ENCODE measurements at regions not wholly inside any gene's neighbourhood (a gene's known extent, or its start where the extent isn't known, plus 50 kb on each side); places are given as distances from the start of the nearest gene placed in this dataset.

- DNase-seq, result no peak
- peaks cover 5 to 98% (median 7%) of the 10 kb centered on the region in 4 donors for H3K27me3 ChIP-seq
- TF ChIP-seq CTCF (IDR thresholded peaks at IDR 0.05), result no peak
- no peak for TF ChIP-seq POLR2A (IDR thresholded peaks at IDR 0.05)
These were observed 133.5 kb upstream of the LPCAT1 start for GRCh38 chr5:1657161-1657741.

GRCh38 chr5:1656271-1656975 is 132.7 kb upstream of the LPCAT1 start:
- no peak for TF ChIP-seq CTCF (IDR thresholded peaks at IDR 0.05)
- no peak for TF ChIP-seq POLR2A (IDR thresholded peaks at IDR 0.05)
- H3K4me3 ChIP-seq, result no peak overlapping the region
- intact Hi-C loops (cut with DNase I), result no loop called here
- no peak for DNase-seq
- peaks cover 5 to 98% (median 7%) of the 10 kb centered on the region in 4 donors for H3K27me3 ChIP-seq
- no peak overlapping the region for H3K27ac ChIP-seq
- H3K4me1 ChIP-seq, result peaks cover 3 to 20% (median 3%) of the 10 kb centered on the region in 3 donors
- no peaks in the 10 kb centered on the region for H3K9me3 ChIP-seq
- whole genome bisulfite sequencing, 2 donors, result 77 to 80% methylated on average over 10 to 12 of the region's 17 CpGs
- no peaks in the 10 kb centered on the region for H3K36me3 ChIP-seq

More at GRCh38 chr5:1657161-1657741, 133.5 kb upstream of the LPCAT1 start:
- WGBS, 2 donors, result 62 to 68% methylated on average over 10 to 16 of the region's 16 CpGs
- peaks cover 3 to 20% (median 3%) of the 10 kb centered on the region in 3 donors for H3K4me1 ChIP-seq
- H3K9me3 ChIP-seq, result no peaks in the 10 kb centered on the region
- no peaks in the 10 kb centered on the region for H3K36me3 ChIP-seq
- no peak overlapping the region for H3K27ac ChIP-seq
- H3K4me3 ChIP-seq, result no peak overlapping the region
- intact Hi-C loops (cut with DNase I), result no loop called here

GRCh38 chr5:1655496-1656270 is 131.9 kb upstream of the LPCAT1 start:
- Histone ChIP-seq H3K4me3 (no peak overlapping the region), H3K4me1 (peaks cover 3 to 20% (median 3%) of the 10 kb centered on the region in 3 donors), H3K9me3 (no peaks in the 10 kb centered on the region), H3K27me3 (peaks cover 5 to 99% (median 7%) of the 10 kb centered on the region in 4 donors), H3K36me3 (no peaks in the 10 kb centered on the region), H3K27ac (no peak overlapping the region)
- intact Hi-C loops (cut with DNase I), result no loop called here
- DNase-seq, result no peak
- 86 to 89% methylated on average over 8 to 17 of the region's 27 CpGs for WGBS, 2 donors
- TF ChIP-seq CTCF (IDR thresholded peaks at IDR 0.05), result no peak
- no peak for TF ChIP-seq POLR2A (IDR thresholded peaks at IDR 0.05)

GRCh38 chr5:1654786-1655495 is 131.2 kb upstream of the LPCAT1 start:
- no peak overlapping the region for H3K27ac ChIP-seq
- peaks cover 5 to 98% (median 9%) of the 10 kb centered on the region in 4 donors for H3K27me3 ChIP-seq
- intact Hi-C loops (cut with DNase I), result no loop called here
- H3K9me3 ChIP-seq, result no peaks in the 10 kb centered on the region
- H3K4me3 ChIP-seq, result no peak overlapping the region
- no peak for DNase-seq
- no peaks in the 10 kb centered on the region for H3K36me3 ChIP-seq
- 68% methylated on average over 3 of the region's 13 CpGs; no CpG with 5 or more reads in 1 of the 2 donors for WGBS, 2 donors
- peaks cover 3 to 20% (median 3%) of the 10 kb centered on the region in 3 donors for H3K4me1 ChIP-seq
- no peak for TF ChIP-seq POLR2A (IDR thresholded peaks at IDR 0.05)
- TF ChIP-seq CTCF (IDR thresholded peaks at IDR 0.05), result no peak

All from esophagus squamous epithelium (tissue), 5 donors.